K562 (cell line): ENCODE measurements at regions not wholly inside any gene's neighbourhood (a gene's known extent, or its start where the extent isn't known, plus 50 kb on each side); places are given as distances from the start of the nearest gene placed in this dataset.

Experiments used
- KAT2B ChIP-seq: IDR thresholded peaks from one replicate; pipeline ENCODE4 v1.6.1; 2012; ENCODE audit warnings: low read depth, mild to moderate bottlenecking, control low read depth, inconsistent platforms, low read length, moderate library complexity
- SIRT6 ChIP-seq: IDR thresholded peaks from one replicate; pipeline ENCODE4 v1.6.1; 2012; ENCODE audit warnings: low read depth, mild to moderate bottlenecking, control low read depth, inconsistent platforms, low read length, moderate library complexity
- TEAD4 ChIP-seq, 2 experiments: sonication (generic) in 1 of 2; formaldehyde crosslinking in 1 of 2; IDR thresholded peaks; 2 replicates each; pipeline versions ENCODE4 v1.6.1 to v1.8.0; 2012 to 2022; ENCODE audit warnings: borderline replicate concordance in 1 of 2, inconsistent platforms in 1 of 2, low read length in 1 of 2, mild to moderate bottlenecking in 1 of 2, missing genetic modification reagents in 1 of 2
- THRAP3 ChIP-seq: fragments of 450-650 bp; IDR thresholded peaks from 2 replicates; pipeline ENCODE4 v1.6.1; 2016; ENCODE audit warnings: mild to moderate bottlenecking, inconsistent platforms, borderline replicate concordance
- TF ChIP-seq, protein P1 (sequence below): fragments of 450-650 bp; IDR thresholded peaks from 2 replicates; pipeline ENCODE4 v1.6.1; 2014; ENCODE audit warnings: low read depth, mild to moderate bottlenecking, moderate library complexity, borderline replicate concordance
- TF ChIP-seq, protein P2 (sequence below): fragments of 250-450 bp; sonication (Bioruptor Pico); IDR thresholded peaks from 2 replicates; pipeline ENCODE4 v1.4.0; 2020; ENCODE audit warnings: mild to moderate bottlenecking, moderate library complexity
- TF ChIP-seq, protein P3 (sequence below), 2 experiments: fragments of 150-350 bp in 1 of 2; IDR thresholded peaks; 2 replicates each; pipeline ENCODE4 v1.6.1; 2012 to 2016; ENCODE audit warnings: low read depth in 2 of 2, low read length in 2 of 2, mild to moderate bottlenecking in 1 of 2, moderate library complexity in 1 of 2

DNA sequence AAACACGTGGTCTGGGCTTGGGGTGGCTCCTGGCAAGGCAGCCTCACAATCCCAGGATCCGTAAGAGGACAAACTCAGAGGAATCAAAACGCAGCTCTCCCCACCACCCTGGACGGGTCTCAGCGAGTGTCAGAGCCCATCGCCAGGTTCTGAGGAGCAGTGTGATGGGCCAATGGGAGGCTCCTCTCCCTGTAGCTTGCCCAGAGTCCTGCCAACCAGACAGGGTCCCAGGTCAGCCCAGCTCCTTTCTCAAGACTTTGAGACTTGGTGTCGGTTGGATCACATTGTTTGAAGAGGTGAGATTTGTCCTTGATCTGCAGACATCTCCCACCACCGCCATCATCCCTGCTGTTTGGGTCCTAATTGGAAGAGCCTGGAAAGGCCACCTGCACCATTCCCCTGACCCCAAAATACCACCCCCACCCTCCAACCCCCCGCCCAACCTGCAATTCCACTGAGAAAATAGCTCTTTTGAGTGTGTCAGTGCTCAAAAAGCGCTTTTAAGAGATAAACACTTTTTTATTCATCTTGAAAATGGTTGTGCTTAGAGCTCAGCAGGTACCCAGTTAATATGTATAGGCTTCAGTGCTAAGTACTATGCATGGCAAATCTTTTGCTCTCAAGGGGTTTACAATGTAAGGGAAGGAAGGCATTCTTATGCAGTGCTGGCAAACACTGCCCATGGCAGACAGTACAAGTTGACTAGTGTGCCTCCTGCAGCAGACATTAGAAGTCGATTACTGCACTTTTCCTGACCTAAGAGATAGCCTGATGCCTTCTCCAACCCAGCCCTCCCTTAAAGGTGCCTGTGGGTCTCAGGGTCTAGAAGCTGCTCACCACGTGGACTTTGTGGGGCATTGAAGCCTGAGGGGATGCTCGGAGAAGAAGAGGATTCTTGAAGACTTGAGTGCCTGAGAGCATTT, 50.6 kb downstream of the GLI2 start (continued):
- TF ChIP-seq, protein P1, sequence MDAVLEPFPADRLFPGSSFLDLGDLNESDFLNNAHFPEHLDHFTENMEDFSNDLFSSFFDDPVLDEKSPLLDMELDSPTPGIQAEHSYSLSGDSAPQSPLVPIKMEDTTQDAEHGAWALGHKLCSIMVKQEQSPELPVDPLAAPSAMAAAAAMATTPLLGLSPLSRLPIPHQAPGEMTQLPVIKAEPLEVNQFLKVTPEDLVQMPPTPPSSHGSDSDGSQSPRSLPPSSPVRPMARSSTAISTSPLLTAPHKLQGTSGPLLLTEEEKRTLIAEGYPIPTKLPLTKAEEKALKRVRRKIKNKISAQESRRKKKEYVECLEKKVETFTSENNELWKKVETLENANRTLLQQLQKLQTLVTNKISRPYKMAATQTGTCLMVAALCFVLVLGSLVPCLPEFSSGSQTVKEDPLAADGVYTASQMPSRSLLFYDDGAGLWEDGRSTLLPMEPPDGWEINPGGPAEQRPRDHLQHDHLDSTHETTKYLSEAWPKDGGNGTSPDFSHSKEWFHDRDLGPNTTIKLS: no peak
- TF ChIP-seq KAT2B (no peak), SIRT6 (no peak), THRAP3 (no peak), TEAD4 (IDR thresholded peaks at IDR 0.05; ENCODE audit: low read length) (no peak), TEAD4 (CRISPR knock-in tag; IDR thresholded peaks at IDR 0.05; ENCODE audit: borderline replicate concordance) (no peak)
- TF ChIP-seq, protein P2, sequence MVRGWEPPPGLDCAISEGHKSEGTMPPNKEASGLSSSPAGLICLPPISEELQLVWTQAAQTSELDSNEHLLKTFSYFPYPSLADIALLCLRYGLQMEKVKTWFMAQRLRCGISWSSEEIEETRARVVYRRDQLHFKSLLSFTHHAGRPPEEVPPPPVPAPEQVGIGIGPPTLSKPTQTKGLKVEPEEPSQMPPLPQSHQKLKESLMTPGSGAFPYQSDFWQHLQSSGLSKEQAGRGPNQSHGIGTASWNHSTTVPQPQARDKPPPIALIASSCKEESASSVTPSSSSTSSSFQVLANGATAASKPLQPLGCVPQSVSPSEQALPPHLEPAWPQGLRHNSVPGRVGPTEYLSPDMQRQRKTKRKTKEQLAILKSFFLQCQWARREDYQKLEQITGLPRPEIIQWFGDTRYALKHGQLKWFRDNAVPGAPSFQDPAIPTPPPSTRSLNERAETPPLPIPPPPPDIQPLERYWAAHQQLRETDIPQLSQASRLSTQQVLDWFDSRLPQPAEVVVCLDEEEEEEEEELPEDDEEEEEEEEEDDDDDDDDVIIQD: no peak
- TF ChIP-seq, protein P3, sequence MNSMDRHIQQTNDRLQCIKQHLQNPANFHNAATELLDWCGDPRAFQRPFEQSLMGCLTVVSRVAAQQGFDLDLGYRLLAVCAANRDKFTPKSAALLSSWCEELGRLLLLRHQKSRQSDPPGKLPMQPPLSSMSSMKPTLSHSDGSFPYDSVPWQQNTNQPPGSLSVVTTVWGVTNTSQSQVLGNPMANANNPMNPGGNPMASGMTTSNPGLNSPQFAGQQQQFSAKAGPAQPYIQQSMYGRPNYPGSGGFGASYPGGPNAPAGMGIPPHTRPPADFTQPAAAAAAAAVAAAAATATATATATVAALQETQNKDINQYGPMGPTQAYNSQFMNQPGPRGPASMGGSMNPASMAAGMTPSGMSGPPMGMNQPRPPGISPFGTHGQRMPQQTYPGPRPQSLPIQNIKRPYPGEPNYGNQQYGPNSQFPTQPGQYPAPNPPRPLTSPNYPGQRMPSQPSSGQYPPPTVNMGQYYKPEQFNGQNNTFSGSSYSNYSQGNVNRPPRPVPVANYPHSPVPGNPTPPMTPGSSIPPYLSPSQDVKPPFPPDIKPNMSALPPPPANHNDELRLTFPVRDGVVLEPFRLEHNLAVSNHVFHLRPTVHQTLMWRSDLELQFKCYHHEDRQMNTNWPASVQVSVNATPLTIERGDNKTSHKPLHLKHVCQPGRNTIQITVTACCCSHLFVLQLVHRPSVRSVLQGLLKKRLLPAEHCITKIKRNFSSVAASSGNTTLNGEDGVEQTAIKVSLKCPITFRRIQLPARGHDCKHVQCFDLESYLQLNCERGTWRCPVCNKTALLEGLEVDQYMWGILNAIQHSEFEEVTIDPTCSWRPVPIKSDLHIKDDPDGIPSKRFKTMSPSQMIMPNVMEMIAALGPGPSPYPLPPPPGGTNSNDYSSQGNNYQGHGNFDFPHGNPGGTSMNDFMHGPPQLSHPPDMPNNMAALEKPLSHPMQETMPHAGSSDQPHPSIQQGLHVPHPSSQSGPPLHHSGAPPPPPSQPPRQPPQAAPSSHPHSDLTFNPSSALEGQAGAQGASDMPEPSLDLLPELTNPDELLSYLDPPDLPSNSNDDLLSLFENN (IDR thresholded peaks at IDR 0.05; ENCODE audit: low read depth in 2 of 2, low read length in 2 of 2): peak in 1 of 2 experiments; percentile 73; a peak in 2 of 4 replicates
